SK-N-SH (cell line): ENCODE measurements at regions not wholly inside any gene's neighbourhood (a gene's known extent, or its start where the extent isn't known, plus 50 kb on each side); places are given as distances from the start of the nearest gene placed in this dataset.

Experiments used
- CTCF ChIA-PET: fragments of 300-600, 350-600 bp; formaldehyde crosslinking; extraction: SDS; loops from one replicate; lab custom pipeline; 2021; lab: Yijun Ruan, JAX
- POLR2A ChIA-PET: fragments of 350-600 bp; sonication (Branson Sonifier 250); formaldehyde crosslinking; extraction: SDS; loops from one replicate; lab custom pipeline; 2020; ENCODE audit warnings: antibody characterized with exemption, inconsistent platforms; lab: Yijun Ruan, JAX
- DNase-seq: peaks from one replicate; pipeline ENCODE4 v3.0.0; 2012
- H2AFZ ChIP-seq: fragments of 200-600 bp; sonication (generic); 2 replicates; pipeline ENCODE4 v1.8.1; 2016; ENCODE audit warnings: antibody characterized with exemption, mild to moderate bottlenecking, low read depth
- H3F3A ChIP-seq: fragments of 200-600 bp; sonication (generic); replicated peaks from 2 replicates; pipeline ENCODE3; 2016; ENCODE audit warnings: antibody characterized with exemption, mild to moderate bottlenecking; ENCODE audit not compliant: insufficient read depth
- H3K27ac ChIP-seq, 2 experiments: fragments of 200-500 bp in 1 of 2; fragments of 200-600 bp in 1 of 2; sonication (Bioruptor generic) in 1 of 2; sonication (generic), shearing (Covaris generic) in 1 of 2; 2 replicates each; pipeline versions ENCODE4 v1.5.1 to v1.6.1; 2014 to 2016; ENCODE audit warnings: low read depth in 2 of 2, inconsistent platforms in 1 of 2, low read length in 1 of 2, mild to moderate bottlenecking in 1 of 2, mixed read lengths in 1 of 2
- H3K27me3 ChIP-seq: fragments of 200-600 bp; sonication (generic), shearing (Covaris generic); 2 replicates; pipeline ENCODE4 v1.6.1; 2016; ENCODE audit warnings: mixed run types; ENCODE audit not compliant: insufficient read depth
- H3K36me3 ChIP-seq, 2 experiments: fragments of 200-500 bp in 1 of 2; fragments of 200-600 bp in 1 of 2; sonication (Bioruptor generic) in 1 of 2; sonication (generic) in 1 of 2; replicated peaks in 1 of 2; 2 replicates each; pipeline versions ENCODE3 to v1.5.1; 2014 to 2016; ENCODE audit warnings: low read length in 1 of 2, mild to moderate bottlenecking in 1 of 2; ENCODE audit not compliant: insufficient read depth in 2 of 2, control insufficient read depth in 1 of 2
- H3K4me1 ChIP-seq, 2 experiments: fragments of 200-500 bp in 1 of 2; fragments of 200-600 bp in 1 of 2; sonication (Bioruptor generic) in 1 of 2; sonication (generic), shearing (Covaris generic) in 1 of 2; 2 replicates each; pipeline versions ENCODE4 v1.5.1 to v1.6.1; 2014 to 2016; ENCODE audit warnings: low read depth in 1 of 2, low read length in 1 of 2, mixed run types in 1 of 2; ENCODE audit not compliant: insufficient read depth in 2 of 2, control insufficient read depth in 1 of 2
- H3K4me2 ChIP-seq: fragments of 200-600 bp; sonication (generic), shearing (Covaris generic); 2 replicates; pipeline ENCODE4 v1.6.1; 2017; ENCODE audit warnings: mixed run types
- H3K4me3 ChIP-seq, 2 experiments: fragments of 200-500 bp in 1 of 2; fragments of 200-600 bp in 1 of 2; sonication (Bioruptor generic) in 1 of 2; sonication (generic), shearing (Covaris generic) in 1 of 2; 2 replicates each; pipeline versions ENCODE4 v1.5.1 to v1.8.1; 2014 to 2016; ENCODE audit warnings: low read depth in 2 of 2, inconsistent platforms in 1 of 2, low read length in 1 of 2, mild to moderate bottlenecking in 1 of 2, mixed read lengths in 1 of 2, moderate library complexity in 1 of 2
- H3K79me2 ChIP-seq: fragments of 200-600 bp; sonication (generic); 2 replicates; pipeline ENCODE4 v1.8.1; 2017; ENCODE audit warnings: mild to moderate bottlenecking; ENCODE audit not compliant: insufficient read depth
- H3K9ac ChIP-seq: fragments of 200-600 bp; sonication (generic); 2 replicates; pipeline ENCODE4 v1.6.1; 2017; ENCODE audit warnings: mixed run types
- H3K9me2 ChIP-seq: fragments of 200-600 bp; sonication (generic); 2 replicates; pipeline ENCODE4 v1.6.1; 2017; ENCODE audit warnings: mixed run types
- H3K9me3 ChIP-seq: fragments of 200-600 bp; sonication (generic); 2 replicates; pipeline ENCODE4 v1.6.1; 2017; ENCODE audit warnings: mixed run types, mild to moderate bottlenecking, moderate library complexity
- H4K20me1 ChIP-seq: fragments of 200-600 bp; sonication (generic); 2 replicates; pipeline ENCODE4 v1.6.1; 2017; ENCODE audit warnings: mild to moderate bottlenecking, mixed run types; ENCODE audit not compliant: insufficient read depth
- CHD2 ChIP-seq: fragments of 150-350 bp; IDR thresholded peaks from 2 replicates; pipeline ENCODE4 v1.6.1; 2018; ENCODE audit warnings: low read length; ENCODE audit not compliant: partially characterized antibody
- ELF1 ChIP-seq: IDR thresholded peaks from 2 replicates; pipeline ENCODE4 v1.4.0; 2012
- FOSL2 ChIP-seq: IDR thresholded peaks from 2 replicates; pipeline ENCODE4 v1.4.0; 2012; ENCODE audit warnings: low read depth, mild to moderate bottlenecking, moderate library complexity, borderline replicate concordance
- FOXM1 ChIP-seq: IDR thresholded peaks from 2 replicates; pipeline ENCODE4 v1.4.0; 2012; ENCODE audit warnings: low read depth, mild to moderate bottlenecking
- GABPA ChIP-seq: IDR thresholded peaks from 2 replicates; pipeline ENCODE4 v1.4.0; 2012; ENCODE audit warnings: low read depth, mild to moderate bottlenecking
- JUND ChIP-seq: IDR thresholded peaks from 2 replicates; pipeline ENCODE4 v1.4.0; 2012
- NRF1 ChIP-seq: IDR thresholded peaks from 2 replicates; pipeline ENCODE4 v1.6.1; 2012; ENCODE audit warnings: low read depth, mild to moderate bottlenecking, low read length
- RAD21 ChIP-seq: IDR thresholded peaks from 2 replicates; pipeline ENCODE4 v1.6.1; 2012; ENCODE audit warnings: mild to moderate bottlenecking, low read length
- RCOR1 ChIP-seq: fragments of 150-350 bp; IDR thresholded peaks from 2 replicates; pipeline ENCODE4 v1.6.1; 2017; ENCODE audit warnings: antibody characterized with exemption, low read length
- REST ChIP-seq: IDR thresholded peaks from 2 replicates; pipeline ENCODE4 v1.6.1; 2012; ENCODE audit warnings: mild to moderate bottlenecking, low read depth, low read length, moderate library complexity
- RFX5 ChIP-seq: IDR thresholded peaks from 2 replicates; pipeline ENCODE4 v1.6.1; 2012; ENCODE audit warnings: mild to moderate bottlenecking, improper control_type of control experiment, low read length
- RXRA ChIP-seq: IDR thresholded peaks from 2 replicates; pipeline ENCODE4 v1.4.0; 2012; ENCODE audit warnings: low read depth, mild to moderate bottlenecking, borderline replicate concordance
- SIN3A ChIP-seq: IDR thresholded peaks from 2 replicates; pipeline ENCODE4 v1.6.1; 2012; ENCODE audit warnings: low read depth, mild to moderate bottlenecking, low read length, moderate library complexity, borderline replicate concordance
- SMC3 ChIP-seq: IDR thresholded peaks from 2 replicates; pipeline ENCODE4 v1.6.1; 2012; ENCODE audit warnings: low read depth, low read length, improper control_type of control experiment
- TAF1 ChIP-seq: IDR thresholded peaks from 2 replicates; pipeline ENCODE4 v1.6.1; 2012; ENCODE audit warnings: low read depth, mild to moderate bottlenecking, low read length, moderate library complexity, borderline replicate concordance
- TCF12 ChIP-seq: IDR thresholded peaks from 2 replicates; pipeline ENCODE4 v1.4.0; 2012
- TEAD4 ChIP-seq: IDR thresholded peaks from 2 replicates; pipeline ENCODE4 v1.4.0; 2012; ENCODE audit warnings: mild to moderate bottlenecking, borderline replicate concordance; ENCODE audit not compliant: insufficient read depth
- USF1 ChIP-seq: IDR thresholded peaks from 2 replicates; pipeline ENCODE4 v1.4.0; 2012; ENCODE audit warnings: low read depth, borderline replicate concordance
- USF2 ChIP-seq: fragments of 150-350 bp; IDR thresholded peaks from 2 replicates; pipeline ENCODE4 v1.6.1; 2017; ENCODE audit warnings: antibody characterized with exemption, low read length, low read depth, borderline replicate concordance
- WGBS: methylation state at CpG from one replicate; pipeline ENCODE4 v1.1.6; 2017; ENCODE audit warnings: low lambda C conversion rate; 5-methylcytosine and 5-hydroxymethylcytosine counted together

- Histone ChIP-seq H3K36me3 (no peaks in the 10 kb centered on the region), H3K9ac (no peak overlapping the region), H3K27ac (no peak overlapping the region), H3K27me3 (no peaks in the 10 kb centered on the region), H3K4me1 (no peaks in the 10 kb centered on the region), H3K79me2 (no peaks in the 10 kb centered on the region), H2AFZ (no peak overlapping the region), H3K9me2 (no peaks in the 10 kb centered on the region), H4K20me1 (no peaks in the 10 kb centered on the region), H3F3A (no peaks in the 10 kb centered on the region), H3K9me3 (no peaks in the 10 kb centered on the region), H3K4me3 (no peak overlapping the region), H3K4me2 (no peak overlapping the region)
- TF ChIP-seq USF2 = no peak
- no peak for TF ChIP-seq RAD21
- TF ChIP-seq FOXM1 = no peak
- TF ChIP-seq RXRA = no peak
- no peak for TF ChIP-seq GABPA
- TF ChIP-seq TCF12 = no peak
- TF ChIP-seq SIN3A = no peak
- no peak for TF ChIP-seq RFX5
- no peak for TF ChIP-seq ELF1
- TF ChIP-seq TAF1 = no peak
- no peak for TF ChIP-seq TEAD4
- TF ChIP-seq REST = no peak
- no peak for TF ChIP-seq FOSL2
- TF ChIP-seq JUND = no peak
- no peak for TF ChIP-seq USF1
- TF ChIP-seq SMC3 = no peak
- TF ChIP-seq NRF1 = no peak
- TF ChIP-seq CHD2 = no peak
- no peak for TF ChIP-seq RCOR1
- no peak for DNase-seq
- POLR2A ChIA-PET = no interaction called here
- CTCF ChIA-PET = no interaction called here
- 0% methylated on average over 2 of the region's 2 CpGs for WGBS
These were observed 903.7 kb upstream of the ADGRL3 start for GRCh38 chr4:60296386-60296785.
